ENCODE measurements at regions not wholly inside any gene's neighbourhood (a gene's known extent, or its start where the extent isn't known, plus 50 kb on each side); places are given as distances from the start of the nearest gene placed in this dataset.
"Not testable (repeated sequence)": the region's sequence is repeated elsewhere in the genome, so short reads cannot be mapped to it uniquely, and the experiment has no call there.

DNA sequence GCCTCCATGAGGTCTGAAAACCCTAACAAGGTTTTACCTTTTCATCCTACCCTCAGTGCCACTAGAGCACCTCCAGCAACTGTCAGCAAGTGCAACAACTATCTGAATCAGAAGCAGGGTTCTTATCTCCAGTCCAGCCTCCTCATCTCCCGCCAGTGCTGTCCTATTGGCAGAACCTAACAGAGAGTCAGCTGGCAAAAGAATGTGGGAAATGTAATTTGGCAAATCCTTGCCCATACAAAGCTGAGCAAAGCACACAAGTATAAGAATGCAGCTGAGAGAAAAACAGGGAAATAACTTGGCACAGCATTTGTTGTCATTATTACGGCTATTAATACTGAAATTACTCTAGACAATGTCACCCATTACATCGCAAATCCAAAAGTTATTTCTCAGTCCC lies 124.2 kb downstream of the ATP6V1G3 start:
- Histone ChIP-seq H3K4me3 (ENCODE audit: low read depth, low read length) (no peak overlapping the region), H3K36me3 (ENCODE audit: control insufficient read depth, insufficient read depth, low read length) (no peaks in the 10 kb centered on the region), H3K27me3 (ENCODE audit: control insufficient read depth, insufficient read depth, low read length) (no peaks in the 10 kb centered on the region)
- FAIRE-seq, result no peak
- DNase-seq (ENCODE audit: low read depth), result no peak
- TF ChIP-seq, protein P1, sequence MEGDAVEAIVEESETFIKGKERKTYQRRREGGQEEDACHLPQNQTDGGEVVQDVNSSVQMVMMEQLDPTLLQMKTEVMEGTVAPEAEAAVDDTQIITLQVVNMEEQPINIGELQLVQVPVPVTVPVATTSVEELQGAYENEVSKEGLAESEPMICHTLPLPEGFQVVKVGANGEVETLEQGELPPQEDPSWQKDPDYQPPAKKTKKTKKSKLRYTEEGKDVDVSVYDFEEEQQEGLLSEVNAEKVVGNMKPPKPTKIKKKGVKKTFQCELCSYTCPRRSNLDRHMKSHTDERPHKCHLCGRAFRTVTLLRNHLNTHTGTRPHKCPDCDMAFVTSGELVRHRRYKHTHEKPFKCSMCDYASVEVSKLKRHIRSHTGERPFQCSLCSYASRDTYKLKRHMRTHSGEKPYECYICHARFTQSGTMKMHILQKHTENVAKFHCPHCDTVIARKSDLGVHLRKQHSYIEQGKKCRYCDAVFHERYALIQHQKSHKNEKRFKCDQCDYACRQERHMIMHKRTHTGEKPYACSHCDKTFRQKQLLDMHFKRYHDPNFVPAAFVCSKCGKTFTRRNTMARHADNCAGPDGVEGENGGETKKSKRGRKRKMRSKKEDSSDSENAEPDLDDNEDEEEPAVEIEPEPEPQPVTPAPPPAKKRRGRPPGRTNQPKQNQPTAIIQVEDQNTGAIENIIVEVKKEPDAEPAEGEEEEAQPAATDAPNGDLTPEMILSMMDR (IDR thresholded peaks at IDR 0.05; ENCODE audit: insufficient read depth, low read length, severe bottlenecking), result no peak

DNA sequence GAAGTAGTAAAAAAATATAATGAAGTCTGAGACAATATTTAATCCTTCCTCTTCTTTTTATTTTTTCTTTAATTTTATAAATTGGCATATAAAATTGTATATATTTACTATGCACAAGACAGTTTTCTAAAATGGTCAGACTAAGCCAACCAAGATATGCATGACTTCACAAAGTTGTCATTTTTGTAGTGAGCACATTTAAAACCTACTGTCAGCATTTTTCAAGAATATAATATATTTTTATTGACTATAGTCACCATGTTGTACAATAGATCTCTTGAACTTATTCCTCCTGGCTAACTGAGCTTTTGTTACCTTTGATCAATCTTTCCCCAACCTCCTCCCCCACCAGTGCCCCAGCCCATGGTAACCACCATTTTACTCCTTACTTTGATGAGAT lies 129.2 kb downstream of the ATP6V1G3 start:
- H3K36me3 ChIP-seq (ENCODE audit: control insufficient read depth, insufficient read depth, low read length), result no peaks in the 10 kb centered on the region
- DNase-seq (ENCODE audit: low read depth), result no peak
- H3K4me3 ChIP-seq (ENCODE audit: low read depth, low read length), result no peak overlapping the region
- TF ChIP-seq, protein P1 (IDR thresholded peaks at IDR 0.05; ENCODE audit: insufficient read depth, low read length, severe bottlenecking), result no peak
- no peak for FAIRE-seq
- H3K27me3 ChIP-seq (ENCODE audit: control insufficient read depth, insufficient read depth, low read length), result no peaks in the 10 kb centered on the region

DNA sequence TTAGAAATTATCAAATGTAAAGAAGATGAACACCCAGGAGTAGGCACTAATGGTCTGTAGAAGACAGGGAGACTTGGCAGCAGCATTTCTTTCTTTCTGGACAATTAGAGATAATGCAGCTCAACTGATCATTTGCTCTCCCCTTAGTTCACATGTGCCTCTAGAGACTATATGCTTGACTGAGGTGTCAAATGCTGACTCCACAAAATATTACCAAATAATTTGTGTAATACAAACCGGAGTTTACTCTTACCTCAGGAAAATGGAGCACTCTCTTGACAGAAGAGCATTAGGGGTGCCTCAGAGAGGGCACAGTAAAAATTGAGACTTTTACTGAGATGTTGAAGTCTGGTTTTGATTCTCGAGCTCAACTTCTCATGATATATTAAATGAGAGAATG lies 131.8 kb downstream of the ATP6V1G3 start:
- H3K36me3 ChIP-seq (ENCODE audit: control insufficient read depth, insufficient read depth, low read length), result no peaks in the 10 kb centered on the region
- H3K4me3 ChIP-seq (ENCODE audit: low read depth, low read length), result no peak overlapping the region
- FAIRE-seq, result no peak
- TF ChIP-seq, protein P1 (IDR thresholded peaks at IDR 0.05; ENCODE audit: insufficient read depth, low read length, severe bottlenecking), result no peak
- no peaks in the 10 kb centered on the region for H3K27me3 ChIP-seq (ENCODE audit: control insufficient read depth, insufficient read depth, low read length)
- no peak for DNase-seq (ENCODE audit: low read depth)

DNA sequence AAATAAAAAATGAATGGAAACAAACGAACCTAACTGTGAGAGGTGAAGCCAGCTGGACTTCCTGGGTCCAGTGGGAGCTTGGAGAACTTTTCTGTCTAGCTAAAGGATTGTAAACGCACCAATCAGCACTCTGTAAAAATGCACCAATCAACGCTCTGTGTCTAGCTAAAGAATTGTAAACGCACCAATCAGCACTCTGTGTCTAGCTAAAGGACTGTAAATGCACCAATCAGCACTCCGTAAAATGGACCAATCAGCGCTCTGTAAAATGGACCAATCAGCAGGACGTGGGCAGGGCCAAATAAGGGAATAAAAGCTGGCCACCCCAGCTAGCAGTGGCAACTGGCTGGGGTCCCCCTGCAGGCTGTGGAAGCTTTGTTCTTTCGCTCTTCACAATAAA lies 135.8 kb downstream of the ATP6V1G3 start:
- H3K4me3 ChIP-seq (ENCODE audit: low read depth, low read length); DNase-seq (ENCODE audit: low read depth); H3K27me3 ChIP-seq (ENCODE audit: control insufficient read depth, insufficient read depth, low read length); FAIRE-seq; H3K36me3 ChIP-seq (ENCODE audit: control insufficient read depth, insufficient read depth, low read length): not testable (repeated sequence)

DNA sequence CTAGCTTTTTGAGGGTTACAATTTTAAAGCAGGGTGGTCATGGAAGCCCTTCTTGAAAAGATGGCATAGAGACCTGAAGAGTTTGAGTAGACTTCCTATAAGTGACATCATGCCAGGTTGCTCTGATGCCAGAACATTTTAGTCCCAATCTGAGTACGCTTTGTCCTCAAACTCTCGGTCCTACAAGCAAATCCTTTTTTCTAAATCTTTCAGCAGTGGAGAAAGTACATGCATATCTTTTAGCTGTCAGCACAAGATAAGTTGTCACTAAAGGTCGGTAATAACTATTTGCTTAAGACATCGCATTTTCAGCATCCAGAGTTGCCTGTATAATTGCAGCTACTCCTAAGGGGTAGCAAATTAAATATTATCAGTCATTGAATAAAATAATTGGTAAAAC lies 140.4 kb downstream of the ATP6V1G3 start:
- TF ChIP-seq, protein P1 (IDR thresholded peaks at IDR 0.05; ENCODE audit: insufficient read depth, low read length, severe bottlenecking), result no peak
- FAIRE-seq (no peak), DNase-seq (ENCODE audit: low read depth) (no peak)
- no peak overlapping the region for H3K4me3 ChIP-seq (ENCODE audit: low read depth, low read length)
- H3K36me3 ChIP-seq (ENCODE audit: control insufficient read depth, insufficient read depth, low read length), result no peaks in the 10 kb centered on the region
- no peaks in the 10 kb centered on the region for H3K27me3 ChIP-seq (ENCODE audit: control insufficient read depth, insufficient read depth, low read length)

DNA sequence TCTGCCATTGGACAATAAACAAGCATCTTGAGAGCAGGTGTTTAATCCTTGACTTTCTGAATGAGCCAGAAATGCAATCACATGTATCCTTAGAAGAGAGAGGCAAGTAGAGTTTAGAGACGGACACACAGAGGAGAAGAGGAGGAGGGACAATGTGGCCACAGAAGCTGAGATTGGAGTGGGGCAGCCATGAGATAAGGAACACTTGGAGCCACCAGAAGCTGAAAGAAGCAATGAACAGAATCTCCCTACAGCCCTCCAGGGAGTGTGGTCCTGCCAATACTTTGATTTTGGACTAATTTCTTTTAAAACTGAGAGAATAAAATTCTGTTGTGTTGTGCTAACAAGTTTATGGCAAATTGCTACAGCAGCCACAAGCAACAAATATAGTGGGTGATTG lies 141.0 kb downstream of the ATP6V1G3 start:
- H3K27me3 ChIP-seq (ENCODE audit: control insufficient read depth, insufficient read depth, low read length), result no peaks in the 10 kb centered on the region
- TF ChIP-seq, protein P1 (IDR thresholded peaks at IDR 0.05; ENCODE audit: insufficient read depth, low read length, severe bottlenecking), result no peak
- H3K36me3 ChIP-seq (ENCODE audit: control insufficient read depth, insufficient read depth, low read length), result no peaks in the 10 kb centered on the region
- DNase-seq (ENCODE audit: low read depth), result no peak
- H3K4me3 ChIP-seq (ENCODE audit: low read depth, low read length), result no peak overlapping the region
- no peak for FAIRE-seq
